Right cardiac atrium (tissue), 5 donors: ENCODE measurements at regions not wholly inside any gene's neighbourhood (a gene's known extent, or its start where the extent isn't known, plus 50 kb on each side); places are given as distances from the start of the nearest gene placed in this dataset.

ENCODE experiments used
- ATAC-seq, 2 donors: fragments of 200-7000 bp; cut with Tn5 transposase; one replicate each; pipeline versions ENCODE4 v1.8.0 to v1.9.1; 2020; ENCODE audit warnings: moderate library complexity in 2 of 2, mild to moderate bottlenecking in 1 of 2
- DNase-seq, 3 donors: peaks; one replicate each; pipeline ENCODE4 v3.0.0-alpha.2; 2020
- H3K27ac ChIP-seq: one replicate; pipeline ENCODE4 v1.5.1; 2013; ENCODE audit warnings: mild to moderate bottlenecking, low read length, control low read depth, moderate library complexity
- H3K27me3 ChIP-seq: one replicate; pipeline ENCODE4 v1.6.1; 2013; ENCODE audit not compliant: control insufficient read depth, insufficient read depth
- H3K4me1 ChIP-seq: one replicate; pipeline ENCODE4 v1.6.1; 2013; ENCODE audit warnings: low read length; ENCODE audit not compliant: control insufficient read depth, insufficient read depth
- H3K4me3 ChIP-seq: one replicate; pipeline ENCODE4 v1.5.1; 2013; ENCODE audit warnings: low read length, control low read depth
- H3K9me3 ChIP-seq: one replicate; pipeline ENCODE4 v1.6.1; 2013; ENCODE audit warnings: low read length; ENCODE audit not compliant: control insufficient read depth
- WGBS: extraction: QIAGEN DNeasy Blood & Tissue Kit; methylation state at CpG from one replicate; pipeline ENCODE4 v1.1.7; 2013; 5-methylcytosine and 5-hydroxymethylcytosine counted together
- intact Hi-C, 4 donors: fragments of 100-400 bp; cut with DNase I; formaldehyde crosslinking; loops; one replicate each; pipeline versions ENCODE4 v1.11.0 to v1.14.0; 2022 to 2023
- donor health status: healthy with polysubstance abuse.
- donor health status: DM: no; HTN: yes; CAD: no.
- donor health status: DM: no; HTN: no; CAD: no.
- donor health status: DM: no; HTN: yes; CAD: no; lungs with severe emphysema.
- donor health status: DM: yes; HTN: yes; CAD: no.

DNA sequence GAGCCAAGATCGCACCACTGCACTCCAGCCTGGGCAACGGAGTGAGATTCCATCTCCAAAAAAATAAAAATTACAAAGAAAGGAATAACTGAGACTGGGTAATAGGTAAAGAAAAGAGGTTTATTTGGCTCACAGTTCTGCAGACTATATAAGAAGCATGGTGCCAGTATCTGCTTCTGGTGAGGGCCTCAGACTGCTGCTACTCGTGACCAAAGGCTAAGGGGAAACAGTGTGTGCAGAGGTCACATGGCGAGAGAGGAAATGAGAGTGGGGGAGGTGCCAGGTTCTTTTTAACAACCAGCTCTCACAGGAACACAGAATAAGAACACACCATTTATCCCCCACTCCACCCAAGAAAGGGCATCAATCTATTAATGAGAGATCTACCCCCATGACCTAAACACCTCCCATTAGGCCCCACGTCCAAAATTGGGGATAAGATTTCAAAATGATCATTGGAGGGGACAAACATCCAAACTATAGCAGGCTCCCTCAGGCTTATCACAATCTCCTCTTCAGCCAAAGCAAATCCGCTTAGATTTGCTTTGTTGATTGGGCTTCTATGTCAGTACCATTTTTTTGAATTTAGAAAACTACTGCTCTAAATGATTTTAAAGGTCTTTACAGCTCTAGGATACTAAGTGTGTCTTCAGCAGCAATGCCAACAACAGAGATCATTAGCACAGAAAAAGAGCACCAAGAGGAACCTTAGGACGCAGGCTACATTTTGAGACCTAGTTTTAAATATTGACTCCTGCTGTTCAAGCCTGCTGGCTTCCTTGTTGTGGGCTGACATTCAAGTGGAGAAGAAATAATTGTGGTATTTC lies 84.2 kb upstream of the TBL1XR1 start:
- Histone ChIP-seq H3K4me3 (no peak overlapping the region), H3K9me3 (no peaks in the 10 kb centered on the region), H3K27me3 (no peaks in the 10 kb centered on the region), H3K4me1 (no peaks in the 10 kb centered on the region), H3K27ac (no peak overlapping the region)
- ATAC-seq = no peak
- 80% methylated on average over 7 of the region's 7 CpGs for WGBS
- no peak for DNase-seq
- intact Hi-C loops = loop anchor here in 1 of 4 donors (10.0 kb wide), 1 partner anchor 73 kb away; no protein-coding TSS in a partner anchor

DNA sequence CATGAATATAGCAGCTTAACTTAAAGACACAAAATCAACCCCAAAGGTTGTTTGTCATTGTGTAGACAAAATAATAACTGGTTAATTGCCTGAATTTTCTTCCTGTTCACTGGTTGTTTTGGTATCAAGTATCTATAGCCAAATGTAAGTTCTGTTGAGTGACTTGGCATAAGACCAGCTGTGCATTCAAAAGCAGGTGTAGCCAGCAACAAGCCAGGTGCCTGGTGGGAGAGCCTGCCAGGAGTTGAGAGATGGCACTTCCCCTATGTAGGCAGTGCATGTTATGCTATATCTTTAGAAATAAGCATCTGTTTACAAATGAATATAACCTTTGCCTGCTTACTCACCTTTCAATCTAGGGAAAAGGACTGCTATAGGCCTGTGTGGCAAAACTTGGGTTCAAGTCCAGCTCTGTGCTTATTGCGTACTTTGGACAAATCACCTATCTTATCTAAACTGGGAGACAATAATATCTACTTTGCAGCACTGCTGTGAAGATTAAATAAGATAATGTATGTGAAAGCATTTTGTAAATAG lies 84.9 kb upstream of the TBL1XR1 start:
- Histone ChIP-seq H3K4me3 (no peak overlapping the region), H3K9me3 (no peaks in the 10 kb centered on the region), H3K27me3 (no peaks in the 10 kb centered on the region), H3K4me1 (no peaks in the 10 kb centered on the region), H3K27ac (no peak overlapping the region)
- DNase-seq = no peak
- intact Hi-C loops = loop anchor here in 1 of 4 donors (10.0 kb wide), 1 partner anchor 73 kb away; no protein-coding TSS in a partner anchor
- no peak for ATAC-seq
- 100% methylated on average over 1 of the region's 1 CpG for WGBS

- H3K9me3 ChIP-seq = no peaks in the 10 kb centered on the region
- H3K4me1 ChIP-seq = no peaks in the 10 kb centered on the region
- intact Hi-C loops = loop anchor here in 1 of 4 donors (10.0 kb wide), 1 partner anchor 71 kb away; no protein-coding TSS in a partner anchor
- no peak overlapping the region for H3K4me3 ChIP-seq
- ATAC-seq (no peak), DNase-seq (no peak)
- no peak overlapping the region for H3K27ac ChIP-seq
- no peaks in the 10 kb centered on the region for H3K27me3 ChIP-seq
- 92% methylated on average over 2 of the region's 2 CpGs for WGBS
Measured at GRCh38 chr3:177283983-177284382, 86.7 kb upstream of the TBL1XR1 start.

DNA sequence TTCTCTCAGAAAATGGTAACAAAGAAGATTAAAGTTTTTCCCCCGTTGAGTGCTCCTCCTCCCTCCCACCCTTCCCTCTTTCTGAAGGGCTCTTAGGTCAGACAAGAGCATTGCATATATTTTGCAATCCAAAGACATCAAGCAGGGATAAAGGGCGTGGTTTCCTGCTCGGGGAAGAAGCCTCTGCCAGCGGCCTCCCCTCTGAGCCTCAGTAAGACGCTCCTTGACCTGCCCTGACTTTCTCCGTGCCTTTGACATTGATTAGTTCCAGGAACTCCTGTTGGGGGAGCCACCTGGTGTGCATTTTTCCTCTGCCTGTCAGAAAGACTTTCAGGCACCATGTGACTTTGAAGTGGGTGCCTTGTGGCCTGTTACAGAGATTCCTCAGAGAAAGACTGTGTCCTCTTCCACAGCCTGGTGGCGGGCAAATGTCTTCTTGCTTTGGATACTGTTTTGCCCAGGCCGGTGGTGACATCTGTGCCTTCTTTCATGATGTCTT lies 87.2 kb upstream of the TBL1XR1 start:
- H3K9me3 ChIP-seq = no peaks in the 10 kb centered on the region
- 41% methylated on average over 8 of the region's 8 CpGs for WGBS
- no peaks in the 10 kb centered on the region for H3K27me3 ChIP-seq
- DNase-seq = peak; percentile 46 to 70 (median 53)
- no peaks in the 10 kb centered on the region for H3K4me1 ChIP-seq
- no peak overlapping the region for H3K4me3 ChIP-seq
- ATAC-seq = peak; percentile 59 to 77
- intact Hi-C loops = loop anchor here in 1 of 4 donors (10.0 kb wide), 1 partner anchor 70 kb away; no protein-coding TSS in a partner anchor
- no peak overlapping the region for H3K27ac ChIP-seq

GRCh38 chr3:177286034-177286433 lies 88.8 kb upstream of the TBL1XR1 start:
- intact Hi-C loops = loop anchor here in 1 of 4 donors (10.0 kb wide), 1 partner anchor 69 kb away; no protein-coding TSS in a partner anchor
- 93% methylated on average over 2 of the region's 2 CpGs for WGBS
- Histone ChIP-seq H3K27me3 (no peaks in the 10 kb centered on the region), H3K9me3 (no peaks in the 10 kb centered on the region), H3K27ac (no peak overlapping the region), H3K4me3 (no peak overlapping the region), H3K4me1 (no peaks in the 10 kb centered on the region)
- DNase-seq (no peak), ATAC-seq (no peak)

GRCh38 chr3:177287231-177287630 lies 89.9 kb upstream of the TBL1XR1 start:
- Histone ChIP-seq H3K9me3 (no peaks in the 10 kb centered on the region), H3K27ac (no peak overlapping the region), H3K4me1 (no peaks in the 10 kb centered on the region), H3K4me3 (no peak overlapping the region), H3K27me3 (no peaks in the 10 kb centered on the region)
- intact Hi-C loops = loop anchor here in 1 of 4 donors (10.0 kb wide), 1 partner anchor 68 kb away; no protein-coding TSS in a partner anchor
- DNase-seq (no peak), ATAC-seq (no peak)
- WGBS = 89% methylated on average over 4 of the region's 4 CpGs

- intact Hi-C loops = loop anchor here in 2 of 4 donors (10.0 kb wide), 2 partner anchors 64 to 236 kb away; no protein-coding TSS in a partner anchor
- Histone ChIP-seq H3K27ac (no peak overlapping the region), H3K4me1 (no peaks in the 10 kb centered on the region), H3K27me3 (no peaks in the 10 kb centered on the region), H3K4me3 (no peak overlapping the region), H3K9me3 (no peaks in the 10 kb centered on the region)
- 74% methylated on average over 8 of the region's 8 CpGs for WGBS
- ATAC-seq (no peak), DNase-seq (no peak)
Measured at GRCh38 chr3:177290633-177291032, 93.4 kb upstream of the TBL1XR1 start.

GRCh38 chr3:177294221-177294620 lies 96.9 kb upstream of the TBL1XR1 start:
- Histone ChIP-seq H3K9me3 (no peaks in the 10 kb centered on the region), H3K4me3 (no peak overlapping the region), H3K27me3 (no peaks in the 10 kb centered on the region), H3K4me1 (no peaks in the 10 kb centered on the region), H3K27ac (peak overlapping the region; percentile 82)
- intact Hi-C loops = loop anchor here in 2 of 4 donors (10.0 kb wide), 2 partner anchors 61 to 239 kb away; no protein-coding TSS in a partner anchor
- 53% methylated on average over 4 of the region's 4 CpGs for WGBS
- ATAC-seq (peak; percentile 94), DNase-seq (peak in 2 of 3 donors; percentile 70)

DNA sequence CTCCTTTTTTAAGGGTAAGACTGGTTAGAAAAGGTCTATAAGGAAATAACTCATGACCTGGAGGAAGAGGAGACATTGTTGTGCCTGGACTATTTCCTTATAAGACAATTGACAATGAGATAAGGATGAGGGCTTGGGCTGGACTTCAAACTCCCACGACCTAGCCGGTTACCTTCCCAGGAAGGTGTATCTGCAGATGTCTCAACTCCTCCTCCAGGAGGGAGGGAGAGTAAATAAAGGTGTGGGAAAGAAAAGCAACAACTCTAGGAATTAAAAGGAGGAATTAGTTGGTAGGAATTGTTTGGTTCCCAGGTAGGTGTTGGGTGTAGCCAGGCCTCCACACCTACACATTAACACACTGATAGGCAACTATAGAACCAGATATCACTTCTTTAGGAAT lies 97.8 kb upstream of the TBL1XR1 start:
- H3K27me3 ChIP-seq = no peaks in the 10 kb centered on the region
- H3K27ac ChIP-seq = no peak overlapping the region
- intact Hi-C loops = loop anchor here in 2 of 4 donors (10.0 kb wide), 2 partner anchors 60 to 240 kb away; no protein-coding TSS in a partner anchor
- DNase-seq (no peak), ATAC-seq (no peak)
- H3K4me1 ChIP-seq = no peaks in the 10 kb centered on the region
- 69% methylated on average over 2 of the region's 2 CpGs for WGBS
- no peak overlapping the region for H3K4me3 ChIP-seq
- no peaks in the 10 kb centered on the region for H3K9me3 ChIP-seq

- 89% methylated on average over 6 of the region's 6 CpGs for WGBS
Measured at GRCh38 chr3:177299250-177299649, 102.0 kb upstream of the TBL1XR1 start.

More at GRCh38 chr3:177299250-177299649, 102.0 kb upstream of the TBL1XR1 start:
- intact Hi-C loops = loop anchor here in 2 of 4 donors (10.0 kb wide), 2 partner anchors 56 to 244 kb away; no protein-coding TSS in a partner anchor
- ATAC-seq = no peak
- Histone ChIP-seq H3K4me1 (no peaks in the 10 kb centered on the region), H3K9me3 (no peaks in the 10 kb centered on the region), H3K27ac (no peak overlapping the region), H3K27me3 (no peaks in the 10 kb centered on the region), H3K4me3 (no peak overlapping the region)
- no peak for DNase-seq
